COLO668 (cell line): ENCODE measurements at regions not wholly inside any gene's neighbourhood (a gene's known extent, or its start where the extent isn't known, plus 50 kb on each side); places are given as distances from the start of the nearest gene placed in this dataset.
"Not testable (repeated sequence)": the region's sequence is repeated elsewhere in the genome, so short reads cannot be mapped to it uniquely, and the experiment has no call there.

Source experiments
- DNase-seq: peaks from one replicate; lab custom pipeline; 2025; ENCODE audit not compliant: unreplicated experiment; lab: John Stamatoyannopoulos, UW

DNA sequence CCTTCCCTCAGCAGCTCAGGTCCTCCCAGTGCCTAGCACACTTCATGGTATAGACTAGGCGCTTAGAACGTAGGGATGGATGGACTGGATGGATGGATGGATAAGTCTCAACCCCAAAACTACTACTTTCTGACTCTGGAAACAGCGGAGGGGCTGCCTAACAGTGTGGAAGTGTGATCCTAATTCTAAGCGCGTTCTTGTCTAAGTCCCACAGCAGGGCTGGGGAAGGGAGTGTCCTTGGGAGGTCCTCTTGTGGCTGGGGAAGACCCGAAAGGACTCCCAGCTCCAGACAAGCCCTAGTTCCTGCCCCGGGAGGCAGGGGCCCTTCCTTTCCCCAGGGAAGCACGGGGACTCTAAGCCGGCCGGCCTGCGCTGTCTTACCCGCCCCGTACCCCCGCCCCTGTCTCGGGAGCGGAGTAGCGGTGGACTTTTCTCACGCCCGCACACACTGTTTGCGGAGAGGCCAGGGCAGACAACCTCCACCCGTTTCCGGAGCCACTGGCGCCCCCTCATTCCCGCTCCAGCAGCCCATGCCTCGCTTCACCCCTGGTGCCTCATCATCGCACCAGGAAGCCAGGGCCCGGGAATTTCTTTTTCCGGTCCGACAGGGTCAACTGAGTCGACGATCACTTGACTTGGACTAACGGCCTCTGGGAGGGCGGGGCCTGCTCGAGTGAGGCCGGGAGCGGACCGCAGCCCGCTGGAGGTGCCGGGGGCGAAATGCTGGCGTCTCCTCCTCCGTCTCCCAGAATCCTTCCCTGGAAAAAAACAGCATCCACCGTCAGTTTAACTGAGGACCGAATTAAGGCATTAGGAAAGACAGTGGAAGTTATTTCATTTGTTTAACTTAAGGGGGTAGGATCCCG is 133.3 kb downstream of the TBC1D2B start:
- peak; percentile 76 for DNase-seq

DNA sequence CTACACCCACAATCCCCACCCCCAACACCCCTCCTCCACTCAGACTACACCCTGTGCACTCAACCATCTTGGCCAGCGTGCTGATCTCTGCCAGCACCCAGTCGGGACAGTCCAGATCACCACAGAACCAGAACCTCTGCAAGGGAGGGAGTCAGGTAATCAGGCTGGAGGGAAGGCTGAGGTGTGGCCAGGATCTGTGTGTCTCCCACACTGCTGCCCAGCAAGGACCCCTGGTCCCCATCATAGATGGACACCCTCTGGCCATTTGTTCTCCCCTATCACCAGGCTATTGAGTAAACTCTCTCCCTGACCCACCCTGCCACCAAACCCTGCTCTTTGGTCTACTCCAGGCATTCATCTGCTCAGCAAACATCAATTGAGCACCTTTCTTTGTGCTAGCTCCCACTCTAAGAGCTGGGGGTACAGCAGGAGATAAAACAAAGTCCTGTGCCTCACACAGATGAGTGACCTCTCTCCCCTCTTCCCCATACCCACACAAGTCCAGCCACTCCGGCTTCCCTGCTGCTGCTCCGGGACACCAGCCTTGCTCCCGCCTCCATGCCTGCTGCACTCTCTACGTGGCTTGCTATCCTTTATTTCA is 134.8 kb downstream of the TBC1D2B start:
- DNase-seq, result no peak

DNA sequence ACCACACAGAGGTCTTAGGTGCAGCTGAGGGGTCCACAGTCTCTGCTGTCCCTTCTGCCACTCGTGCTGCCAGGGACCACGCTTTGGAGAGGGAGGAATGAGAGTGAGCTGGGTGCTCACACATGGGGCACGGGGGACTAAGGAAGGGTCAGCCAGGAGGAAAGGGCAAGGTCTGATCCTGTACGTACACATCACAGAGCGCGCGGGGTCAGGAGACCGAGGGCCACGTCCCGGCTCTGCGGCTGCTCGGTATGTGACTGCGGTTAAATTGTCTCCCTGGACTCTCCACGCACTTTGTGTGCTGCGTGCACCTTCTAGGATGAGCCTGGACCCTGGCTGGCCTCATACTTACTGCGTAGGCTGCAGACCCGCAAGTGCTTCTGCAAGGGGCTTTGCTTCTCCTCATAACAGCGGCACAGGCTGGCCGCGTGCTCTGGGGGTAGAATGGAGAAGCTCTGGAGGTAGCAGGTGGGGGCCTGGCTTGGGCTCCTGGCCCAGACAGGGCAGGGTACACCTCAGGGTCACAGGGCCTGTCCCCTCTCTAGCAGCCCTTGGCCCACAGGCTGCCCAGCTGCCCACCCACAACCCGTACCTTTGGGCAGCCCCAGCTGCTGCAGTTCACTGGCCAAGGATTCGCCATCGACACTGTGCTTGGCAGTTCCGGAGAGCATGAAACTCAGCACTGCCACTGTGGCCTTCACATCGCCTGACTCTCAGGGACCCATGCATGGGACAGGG is 136.3 kb downstream of the TBC1D2B start:
- not testable (repeated sequence) for DNase-seq

DNA sequence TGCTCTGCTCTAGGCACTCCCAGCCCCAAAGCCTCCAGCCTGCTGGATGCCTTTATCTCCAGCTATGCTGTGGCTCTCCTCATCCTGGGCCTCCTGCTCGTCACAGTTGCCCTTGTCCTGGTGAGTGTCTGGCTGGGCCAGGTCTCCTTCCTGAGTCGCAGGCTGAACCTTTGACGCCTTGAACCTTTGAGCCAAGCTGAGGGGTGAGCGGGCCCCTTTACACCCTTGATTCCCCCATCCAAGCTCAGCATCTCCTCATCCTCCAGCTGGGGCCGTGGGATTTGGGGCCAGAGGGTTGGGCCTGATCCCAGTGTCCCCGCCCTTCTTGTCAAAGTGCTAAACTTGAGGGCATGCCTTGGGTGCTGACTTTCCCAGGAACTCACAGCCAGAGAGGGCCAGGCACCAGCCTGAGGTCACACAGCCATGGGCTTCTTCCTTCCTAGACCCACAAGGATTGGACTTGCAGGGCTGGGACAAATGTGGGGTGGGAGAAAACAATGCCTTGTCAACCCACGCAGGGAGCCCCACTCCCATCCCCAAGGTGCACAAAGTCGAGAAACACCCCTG is 137.0 kb downstream of the TBC1D2B start:
- DNase-seq, result no peak

DNA sequence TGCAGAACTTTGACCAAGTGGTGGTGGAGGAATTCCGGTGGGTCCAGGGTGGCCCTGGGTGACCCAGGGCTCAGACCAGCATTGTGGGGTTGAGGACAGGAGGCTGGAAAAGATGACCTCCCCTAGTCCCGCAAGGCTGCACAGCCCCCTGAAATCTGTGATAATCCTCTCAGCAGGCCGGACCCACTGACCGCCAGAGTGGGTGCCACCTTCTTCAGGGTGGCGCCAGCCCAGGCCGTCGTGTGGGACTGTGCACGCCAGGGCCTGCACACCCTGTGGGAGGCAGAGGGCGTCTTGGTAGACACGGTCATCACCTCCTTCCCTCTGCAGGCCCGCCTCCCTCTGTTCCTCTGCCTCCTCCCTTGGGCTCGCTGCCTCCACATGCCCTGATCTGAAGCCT is 137.7 kb downstream of the TBC1D2B start:
- no peak for DNase-seq

DNA sequence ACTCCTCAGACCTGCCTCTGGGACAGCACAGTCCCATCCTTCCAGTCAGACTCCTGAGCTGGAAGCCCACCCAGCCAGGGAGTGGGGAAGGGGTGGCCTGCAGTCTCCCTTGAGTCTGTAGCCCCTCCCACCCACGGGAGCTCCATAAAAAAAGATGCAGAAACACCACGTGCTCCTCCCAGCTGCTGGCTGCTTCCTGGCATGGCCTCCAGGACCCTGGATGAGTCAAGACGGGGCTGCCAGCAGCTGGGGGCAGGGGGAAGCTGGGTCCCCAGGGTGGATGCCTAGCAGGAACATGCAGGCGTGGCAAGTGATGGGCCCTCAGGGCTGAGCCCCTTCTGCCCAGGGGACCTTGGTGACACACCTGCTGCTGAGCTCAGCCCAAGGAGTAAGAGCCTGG is 138.5 kb downstream of the TBC1D2B start:
- DNase-seq, result not testable (repeated sequence)

DNA sequence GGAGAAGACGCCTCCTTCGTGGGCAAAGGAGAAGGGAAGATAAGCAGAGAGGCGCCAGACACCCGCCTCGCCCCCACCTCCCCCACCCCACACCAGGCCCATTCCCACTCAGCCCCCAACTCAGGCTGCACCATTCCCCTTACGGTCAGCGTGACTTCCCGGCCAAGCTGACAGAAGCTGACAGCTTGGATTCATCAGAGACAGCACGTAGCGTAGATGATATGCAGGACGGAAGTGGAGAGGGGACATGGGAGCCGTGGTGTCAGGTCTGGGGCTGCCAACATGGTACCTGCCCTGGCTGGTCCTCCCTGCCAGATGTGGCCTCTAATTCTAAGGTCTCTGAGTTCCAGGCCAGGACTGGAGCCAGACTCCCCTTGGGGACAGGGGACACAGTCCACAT is 139.0 kb downstream of the TBC1D2B start:
- DNase-seq, result not testable (repeated sequence)

DNA sequence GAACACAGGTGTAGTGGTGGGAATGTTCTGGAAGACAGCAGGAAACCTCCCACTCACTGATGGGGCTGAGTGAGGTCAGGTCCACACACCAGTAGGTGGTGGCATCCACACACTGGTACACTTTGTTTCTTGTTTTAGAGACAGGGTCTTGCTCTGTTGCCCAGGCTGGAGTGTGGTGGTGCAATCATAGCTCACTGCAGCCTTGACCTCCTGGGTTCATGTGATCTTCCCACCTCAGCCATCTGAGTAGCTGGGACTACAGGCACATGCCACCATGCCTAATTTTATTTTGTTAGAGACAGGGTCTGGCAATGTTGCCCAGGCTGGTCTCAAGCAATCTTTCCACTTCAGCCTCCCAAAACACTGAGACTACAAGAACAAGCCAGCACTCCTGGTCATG is 140.9 kb downstream of the TBC1D2B start:
- DNase-seq, result not testable (repeated sequence)

DNA sequence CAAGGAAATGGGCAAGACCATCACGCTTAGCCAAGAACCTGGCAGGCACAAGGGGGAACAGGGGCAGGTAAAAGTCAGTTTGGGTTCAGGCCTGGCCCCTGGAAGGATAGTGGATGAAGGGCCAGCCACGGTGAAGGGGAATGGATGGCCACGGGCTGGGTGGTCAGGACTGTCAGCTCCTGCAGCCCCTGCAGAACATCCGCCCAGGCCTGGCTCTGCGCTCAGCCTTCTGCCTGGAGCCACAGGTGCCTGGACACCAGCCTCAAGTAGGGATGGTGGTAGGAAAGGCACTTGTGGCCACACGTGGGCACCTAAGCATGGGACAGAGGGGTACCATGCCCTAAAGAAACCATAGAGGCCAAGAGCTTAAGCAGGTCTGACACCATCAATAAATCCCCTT is 143.0 kb downstream of the TBC1D2B start:
- DNase-seq, result not testable (repeated sequence)

DNA sequence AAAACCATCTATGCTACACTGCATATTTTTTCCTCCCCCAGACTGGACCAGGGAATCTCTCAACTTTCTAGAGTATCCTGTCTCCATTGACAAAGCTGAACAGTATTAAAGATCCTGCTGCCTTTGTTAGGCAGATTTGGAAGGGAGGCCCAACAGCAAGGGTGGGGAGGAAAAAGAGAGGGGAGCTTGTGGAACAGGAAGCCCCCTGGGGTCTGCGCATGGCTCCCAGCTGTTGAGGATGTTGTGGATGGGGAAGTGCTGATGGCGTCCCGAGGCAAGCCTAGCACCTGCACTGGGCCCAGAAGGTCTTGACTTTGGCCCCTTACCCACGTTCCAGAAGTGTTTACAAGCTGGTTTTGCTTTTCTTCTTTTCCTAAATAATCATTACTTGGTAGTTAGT is 146.6 kb downstream of the TBC1D2B start:
- not testable (repeated sequence) for DNase-seq

DNA sequence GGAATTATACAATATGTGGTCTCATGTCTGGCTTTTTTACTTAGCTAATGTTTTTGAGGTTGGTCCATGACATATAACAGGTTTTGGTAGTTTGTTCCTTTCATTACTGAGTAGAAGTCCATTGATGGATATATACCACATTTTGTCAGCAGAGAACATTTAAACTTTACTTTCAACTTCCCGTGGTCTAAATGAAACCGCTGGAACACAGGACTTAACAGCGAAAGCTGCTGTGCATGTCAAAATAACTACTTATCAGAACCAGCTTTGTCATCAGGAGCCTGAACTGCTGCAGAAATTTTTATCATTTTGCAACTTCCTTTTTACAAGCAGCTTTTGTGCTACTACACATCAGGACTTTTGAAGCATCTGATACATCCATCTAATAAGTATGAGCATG is 147.0 kb downstream of the TBC1D2B start:
- not testable (repeated sequence) for DNase-seq

DNA sequence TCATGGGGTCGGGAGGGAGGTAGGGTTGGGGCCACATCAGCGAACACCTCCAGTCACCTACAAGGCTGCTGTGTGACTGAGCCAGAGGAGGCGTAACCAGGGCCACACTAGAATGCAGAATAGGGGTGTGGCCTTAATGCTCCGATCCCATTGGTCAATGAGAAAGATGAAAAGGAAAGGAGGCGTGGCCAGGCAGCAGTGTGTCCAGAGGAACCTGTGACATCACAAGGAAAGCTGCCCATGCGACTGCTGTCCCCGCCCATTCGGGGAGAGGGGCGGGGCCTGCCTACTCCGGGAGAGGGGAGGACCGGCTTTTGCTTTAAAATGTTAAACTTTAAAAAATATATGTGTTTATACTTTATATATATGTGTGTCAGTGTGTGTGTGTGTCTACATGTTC is 150.7 kb downstream of the TBC1D2B start:
- DNase-seq, result not testable (repeated sequence)

DNA sequence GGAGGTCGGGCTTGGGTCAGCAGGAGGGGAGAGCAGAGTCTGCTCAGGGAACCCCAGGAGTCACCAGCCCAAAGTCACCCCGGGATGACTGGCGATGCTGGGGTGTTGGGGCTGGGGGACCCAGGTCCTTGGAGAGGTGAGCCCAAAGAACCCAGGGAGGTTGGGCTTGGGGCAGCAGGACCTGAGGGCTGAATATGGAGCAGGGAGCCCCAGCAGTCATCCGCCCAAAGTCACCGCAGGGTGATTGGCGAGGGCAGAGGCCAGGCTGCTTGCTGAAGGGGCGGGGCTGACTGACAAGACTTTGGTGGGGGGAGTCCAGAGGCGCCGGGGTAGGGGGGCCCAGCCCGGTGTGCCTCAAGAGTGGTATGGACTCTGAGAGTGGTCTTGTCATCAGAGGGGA is 151.2 kb downstream of the TBC1D2B start:
- DNase-seq, result not testable (repeated sequence)

DNA sequence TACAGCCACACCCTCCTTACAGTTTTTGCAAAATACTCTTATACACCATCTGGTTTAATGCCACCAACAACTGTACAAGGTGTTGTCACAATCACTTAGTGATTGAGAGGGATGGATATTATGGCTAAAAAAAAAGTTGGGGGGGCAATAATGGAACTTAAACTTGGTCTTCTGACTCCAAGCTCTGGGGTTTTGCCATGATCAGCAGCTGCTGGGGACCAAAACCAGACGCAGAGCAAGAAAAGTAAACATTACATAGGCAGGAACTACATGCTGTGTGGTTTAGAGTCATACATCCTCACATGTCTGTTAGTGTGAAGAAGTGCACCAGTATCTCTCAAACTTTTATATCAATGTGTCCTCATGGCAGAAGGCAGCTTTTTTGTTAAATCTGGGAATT is 152.4 kb downstream of the TBC1D2B start:
- DNase-seq, result not testable (repeated sequence)

DNA sequence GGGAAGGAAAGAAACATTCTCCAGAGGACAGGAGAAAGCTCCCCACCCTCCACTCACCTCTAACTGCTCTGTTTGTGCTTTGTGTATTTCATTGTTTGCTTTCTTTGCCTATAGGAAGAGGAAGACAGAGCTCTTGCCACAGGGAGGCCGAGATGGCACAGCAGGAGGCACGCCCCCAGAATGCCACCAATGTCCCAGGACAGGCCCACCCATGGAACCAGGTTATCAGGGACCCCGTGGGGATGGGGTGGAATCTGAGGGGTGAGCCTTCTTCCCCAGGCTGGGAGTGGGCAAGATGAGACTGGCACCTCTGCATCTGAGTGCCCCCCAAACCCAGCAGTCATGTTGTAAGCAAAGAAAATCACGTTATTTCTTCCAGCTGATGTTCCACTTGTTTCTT is 155.8 kb downstream of the TBC1D2B start:
- no peak for DNase-seq

DNA sequence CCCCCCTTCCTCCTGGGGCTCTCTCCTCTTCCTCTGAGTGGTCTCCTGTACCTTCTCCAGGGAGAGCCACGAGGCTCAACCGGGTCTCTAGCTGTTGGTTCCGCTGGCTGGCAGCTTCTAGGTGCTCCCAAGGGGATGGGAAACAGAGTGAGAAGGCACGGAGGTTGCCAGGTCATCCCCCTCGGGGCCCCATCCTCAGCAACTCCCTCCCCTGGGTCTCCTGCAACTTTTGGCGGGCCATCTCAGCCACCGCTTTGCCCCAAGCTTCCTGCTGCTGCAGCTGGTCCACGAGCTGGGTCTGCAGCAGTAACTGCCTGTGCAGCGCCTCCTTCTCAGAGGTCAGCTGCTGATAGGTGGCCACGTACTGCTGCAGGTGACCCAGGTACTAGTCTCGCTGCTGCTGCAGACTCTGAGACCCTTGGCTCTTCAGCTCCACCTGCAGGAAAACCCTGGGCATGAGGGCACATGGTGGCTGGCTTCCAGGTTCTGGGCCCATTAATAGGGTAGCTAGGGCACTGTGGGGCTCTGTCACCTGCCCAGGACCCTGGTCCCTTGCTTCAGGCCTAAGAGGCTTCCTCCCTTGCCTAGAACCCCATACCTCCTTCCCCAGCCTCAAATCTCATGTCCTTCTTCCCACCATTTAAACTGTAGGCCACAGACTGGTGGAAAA is 160.4 kb downstream of the TBC1D2B start:
- not testable (repeated sequence) for DNase-seq

DNA sequence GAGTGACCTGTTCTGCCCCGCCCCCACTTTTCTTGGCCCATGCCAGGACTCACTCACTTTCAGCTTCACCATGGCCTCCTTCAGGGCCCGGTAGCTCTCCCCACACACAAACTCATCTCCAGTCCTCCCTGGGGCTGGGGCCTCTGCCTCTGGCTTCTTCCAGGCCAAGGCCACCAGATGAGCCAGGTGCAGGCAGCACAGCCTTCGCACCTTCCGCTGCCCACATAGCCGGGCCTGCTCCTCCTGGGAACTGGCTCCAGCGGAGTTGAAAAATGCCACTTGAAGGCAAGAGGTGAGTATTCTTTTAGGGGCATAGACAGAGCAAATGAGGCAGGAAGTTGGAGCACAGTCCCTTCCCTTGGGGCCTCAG is 161.6 kb downstream of the TBC1D2B start:
- not testable (repeated sequence) for DNase-seq

DNA sequence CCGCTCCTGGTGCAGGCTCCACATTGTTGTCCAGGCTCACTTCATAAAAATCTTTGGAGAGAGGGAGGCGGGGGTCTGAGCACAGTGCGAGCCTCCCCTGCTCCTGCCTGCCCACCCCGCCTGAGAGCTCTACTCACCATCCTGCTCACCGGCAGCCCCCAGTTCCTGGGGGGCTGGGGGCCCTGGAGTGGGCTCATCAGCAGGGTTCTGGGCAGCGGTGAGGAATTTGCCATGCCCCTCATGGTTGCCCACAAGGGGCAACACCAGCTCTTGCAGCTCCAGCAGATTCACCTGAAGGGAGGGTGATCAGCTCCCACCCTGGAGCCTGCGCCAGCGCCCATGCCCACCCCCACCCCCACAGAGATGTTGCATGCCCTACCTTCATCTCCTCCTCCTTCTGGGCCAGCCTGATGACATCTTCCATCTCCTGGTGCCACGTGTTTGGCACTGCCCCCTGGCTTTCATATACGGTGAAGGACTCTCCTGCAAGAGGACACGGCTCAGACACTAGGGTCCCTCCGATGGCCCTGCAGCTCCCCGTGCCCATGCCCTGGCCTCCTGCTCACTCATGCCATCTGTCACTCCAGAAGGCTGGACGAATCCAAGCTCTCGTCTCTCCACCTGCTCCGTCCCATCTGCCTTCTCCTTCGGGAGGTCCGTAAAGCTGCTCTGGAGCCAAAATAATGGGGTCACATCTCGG is 162.1 kb downstream of the TBC1D2B start:
- DNase-seq, result no peak

DNA sequence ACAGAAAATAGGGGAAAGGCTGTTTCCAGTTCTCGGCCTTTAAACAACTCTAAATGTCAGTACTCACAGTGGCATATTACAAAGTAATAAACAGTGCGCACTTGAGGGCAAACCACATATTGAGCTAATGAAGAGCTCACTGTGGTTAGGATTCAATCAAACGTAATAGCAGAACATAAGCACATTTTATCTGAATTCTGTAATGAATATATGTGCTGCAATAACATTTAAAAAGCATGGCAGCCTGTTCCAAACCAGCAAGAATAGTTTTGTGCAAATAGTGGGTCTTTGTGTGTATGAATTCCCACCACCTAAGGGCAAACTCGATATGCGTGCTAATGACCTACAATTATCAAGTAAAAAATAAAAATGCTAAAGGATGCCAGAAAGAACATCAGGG is 163.0 kb downstream of the TBC1D2B start:
- DNase-seq, result not testable (repeated sequence)
